ENCODE measurements at regions not wholly inside any gene's neighbourhood (a gene's known extent, or its start where the extent isn't known, plus 50 kb on each side); places are given as distances from the start of the nearest gene placed in this dataset.
"Not testable (repeated sequence)": the region's sequence is repeated elsewhere in the genome, so short reads cannot be mapped to it uniquely, and the experiment has no call there.

DNA sequence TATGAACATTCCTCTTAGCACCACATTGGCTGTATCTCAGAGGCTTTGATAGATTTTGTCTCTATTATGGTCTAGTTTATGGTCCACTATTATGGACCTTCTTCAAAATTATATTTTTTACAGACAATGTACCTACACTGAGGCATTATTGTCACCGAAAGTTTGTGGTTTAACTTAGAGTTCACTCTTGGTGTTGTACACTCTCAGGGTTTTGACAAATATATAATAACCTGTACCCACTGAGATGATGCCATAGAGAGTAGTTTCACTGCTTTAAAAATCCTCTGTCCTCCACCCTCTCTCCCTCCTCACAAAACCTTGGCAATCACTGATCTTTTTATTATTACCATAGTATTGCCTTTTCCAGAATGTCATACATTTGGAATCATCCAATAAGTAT is 528.2 kb downstream of the SLC6A15 start:
- intact Hi-C loops (cut with DNase I; ENCODE audit: low total_unique reads) = no loop called here
- WGBS, 5 donors = 87 to 97% (median 92%) methylated on average over 1 of the region's 1 CpG
- no peak for DNase-seq

DNA sequence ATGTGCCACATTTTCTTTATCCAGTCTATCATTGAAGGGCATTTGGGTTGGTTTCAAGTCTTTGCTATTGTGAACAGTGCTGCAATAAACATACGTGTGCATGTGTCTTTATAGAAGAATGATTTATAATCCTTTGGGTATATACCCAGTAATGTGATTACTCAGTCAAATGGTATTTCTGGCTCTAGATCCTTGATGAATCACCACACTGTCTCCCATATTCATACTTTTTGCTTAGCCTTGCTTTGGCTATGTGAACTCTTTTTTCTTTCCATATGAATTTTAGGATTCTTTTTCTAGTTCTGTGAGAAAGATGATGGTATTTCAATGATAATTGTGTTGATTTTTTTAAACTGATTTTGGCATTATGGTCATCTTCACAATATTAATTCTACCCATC is 530.1 kb downstream of the SLC6A15 start:
- WGBS, 5 donors = 76 to 92% (median 82%) methylated on average over 1 of the region's 1 CpG
- intact Hi-C loops (cut with DNase I; ENCODE audit: low total_unique reads); H3K27me3 ChIP-seq (replicated peaks in 1 of 7); H3K27ac ChIP-seq; H3K4me3 ChIP-seq; DNase-seq; H3K36me3 ChIP-seq; H3K4me1 ChIP-seq: not testable (repeated sequence)
- H3K9me3 ChIP-seq = peaks cover 0 to 23% (median 13%) of the 10 kb centered on the region in 8 donors

More for the DNA sequence above, 528.2 kb downstream of the SLC6A15 start:
- Histone ChIP-seq H3K27ac (no peak overlapping the region), H3K4me1 (no peaks in the 10 kb centered on the region), H3K27me3 (replicated peaks in 1 of 7) (no peaks in the 10 kb centered on the region), H3K36me3 (no peaks in the 10 kb centered on the region), H3K9me3 (peaks cover 0 to 23% (median 13%) of the 10 kb centered on the region in 8 donors), H3K4me3 (no peak overlapping the region)
- TF ChIP-seq POLR2A (IDR thresholded peaks at IDR 0.05) (no peak), POLR2AphosphoS5 (IDR thresholded peaks at IDR 0.05) (no peak)
- TF ChIP-seq, protein P1, sequence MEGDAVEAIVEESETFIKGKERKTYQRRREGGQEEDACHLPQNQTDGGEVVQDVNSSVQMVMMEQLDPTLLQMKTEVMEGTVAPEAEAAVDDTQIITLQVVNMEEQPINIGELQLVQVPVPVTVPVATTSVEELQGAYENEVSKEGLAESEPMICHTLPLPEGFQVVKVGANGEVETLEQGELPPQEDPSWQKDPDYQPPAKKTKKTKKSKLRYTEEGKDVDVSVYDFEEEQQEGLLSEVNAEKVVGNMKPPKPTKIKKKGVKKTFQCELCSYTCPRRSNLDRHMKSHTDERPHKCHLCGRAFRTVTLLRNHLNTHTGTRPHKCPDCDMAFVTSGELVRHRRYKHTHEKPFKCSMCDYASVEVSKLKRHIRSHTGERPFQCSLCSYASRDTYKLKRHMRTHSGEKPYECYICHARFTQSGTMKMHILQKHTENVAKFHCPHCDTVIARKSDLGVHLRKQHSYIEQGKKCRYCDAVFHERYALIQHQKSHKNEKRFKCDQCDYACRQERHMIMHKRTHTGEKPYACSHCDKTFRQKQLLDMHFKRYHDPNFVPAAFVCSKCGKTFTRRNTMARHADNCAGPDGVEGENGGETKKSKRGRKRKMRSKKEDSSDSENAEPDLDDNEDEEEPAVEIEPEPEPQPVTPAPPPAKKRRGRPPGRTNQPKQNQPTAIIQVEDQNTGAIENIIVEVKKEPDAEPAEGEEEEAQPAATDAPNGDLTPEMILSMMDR (IDR thresholded peaks at IDR 0.05 in 8 of 11, conservative IDR thresholded peaks at IDR 0.05 in 3 of 11) = no peak

DNA sequence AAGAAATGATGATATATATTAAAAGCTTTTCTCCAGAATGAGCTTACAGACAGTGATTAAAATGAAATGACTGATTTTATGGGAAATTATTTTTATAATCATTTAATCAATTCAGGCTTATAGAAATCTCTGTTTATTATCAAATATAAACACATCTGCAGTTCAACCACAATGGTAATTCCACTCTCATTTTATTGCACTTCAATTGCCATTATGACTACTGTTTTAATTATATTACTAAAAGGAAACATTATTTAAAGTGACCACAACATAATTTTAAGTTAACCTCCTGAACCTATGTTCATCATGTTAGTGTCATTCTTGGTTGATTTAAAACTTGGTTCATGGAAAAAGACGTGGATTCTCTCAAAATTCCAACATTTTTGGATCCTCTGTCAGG is 536.3 kb downstream of the SLC6A15 start:
- WGBS, 5 donors = 38 to 56% (median 52%) methylated on average over 1 of the region's 1 CpG
- Histone ChIP-seq H3K4me1 (no peaks in the 10 kb centered on the region), H3K4me3 (no peak overlapping the region), H3K27ac (no peak overlapping the region), H3K9me3 (no peaks in the 10 kb centered on the region), H3K36me3 (no peaks in the 10 kb centered on the region), H3K27me3 (replicated peaks in 1 of 7) (no peaks in the 10 kb centered on the region)
- intact Hi-C loops (cut with DNase I; ENCODE audit: low total_unique reads) = no loop called here
- TF ChIP-seq POLR2A (IDR thresholded peaks at IDR 0.05) = no peak
- TF ChIP-seq, protein P1 (IDR thresholded peaks at IDR 0.05 in 8 of 11, conservative IDR thresholded peaks at IDR 0.05 in 3 of 11) = no peak
- no peak for TF ChIP-seq POLR2AphosphoS5 (IDR thresholded peaks at IDR 0.05)
- no peak for DNase-seq

DNA sequence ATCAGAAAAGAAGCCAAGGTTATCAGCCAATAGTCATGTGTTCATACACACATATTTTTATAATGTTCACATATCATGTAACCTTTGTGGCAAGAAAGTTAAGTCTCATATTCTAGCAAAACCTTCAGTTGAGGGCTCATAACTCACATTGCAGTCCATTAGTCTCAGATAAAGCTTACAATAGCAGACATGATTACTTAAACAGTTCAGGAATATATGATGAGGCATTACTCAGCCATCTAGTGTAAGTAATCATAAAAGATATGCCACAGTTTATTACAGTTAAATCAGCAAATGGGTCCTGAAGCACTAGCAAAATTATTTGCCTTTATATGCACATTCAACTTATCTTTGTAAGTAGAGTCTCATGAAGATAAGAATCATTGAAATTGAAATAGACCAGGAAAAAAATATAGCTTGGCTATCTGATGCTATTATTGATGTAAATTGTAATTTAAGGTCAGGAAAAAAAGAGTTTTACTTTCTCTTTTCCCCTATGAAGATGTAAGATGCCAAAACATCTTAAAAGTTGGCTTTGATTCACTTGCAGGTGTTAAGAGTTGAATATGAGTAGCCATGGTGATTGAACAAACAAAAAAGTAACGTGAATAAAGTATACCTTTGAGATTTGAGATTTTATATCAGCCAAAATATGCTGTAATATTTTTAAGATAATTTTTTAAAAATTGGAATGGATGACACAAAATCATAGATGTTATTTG is 537.0 kb downstream of the SLC6A15 start:
- TF ChIP-seq POLR2A (IDR thresholded peaks at IDR 0.05) (no peak), POLR2AphosphoS5 (IDR thresholded peaks at IDR 0.05) (no peak)
- TF ChIP-seq, protein P1 (IDR thresholded peaks at IDR 0.05 in 8 of 11, conservative IDR thresholded peaks at IDR 0.05 in 3 of 11) = no peak
- Histone ChIP-seq H3K27me3 (replicated peaks in 1 of 7) (no peaks in the 10 kb centered on the region), H3K9me3 (no peaks in the 10 kb centered on the region), H3K36me3 (no peaks in the 10 kb centered on the region), H3K4me3 (no peak overlapping the region), H3K27ac (no peak overlapping the region), H3K4me1 (no peaks in the 10 kb centered on the region)
- no peak for DNase-seq
- intact Hi-C loops (cut with DNase I; ENCODE audit: low total_unique reads) = no loop called here
- 50 to 70% (median 52%) methylated on average over 1 of the region's 1 CpG for WGBS, 5 donors

Measured in spleen (tissue), 11 donors.